ENCODE measurements at regions not wholly inside any gene's neighbourhood (a gene's known extent, or its start where the extent isn't known, plus 50 kb on each side); places are given as distances from the start of the nearest gene placed in this dataset.

DNA sequence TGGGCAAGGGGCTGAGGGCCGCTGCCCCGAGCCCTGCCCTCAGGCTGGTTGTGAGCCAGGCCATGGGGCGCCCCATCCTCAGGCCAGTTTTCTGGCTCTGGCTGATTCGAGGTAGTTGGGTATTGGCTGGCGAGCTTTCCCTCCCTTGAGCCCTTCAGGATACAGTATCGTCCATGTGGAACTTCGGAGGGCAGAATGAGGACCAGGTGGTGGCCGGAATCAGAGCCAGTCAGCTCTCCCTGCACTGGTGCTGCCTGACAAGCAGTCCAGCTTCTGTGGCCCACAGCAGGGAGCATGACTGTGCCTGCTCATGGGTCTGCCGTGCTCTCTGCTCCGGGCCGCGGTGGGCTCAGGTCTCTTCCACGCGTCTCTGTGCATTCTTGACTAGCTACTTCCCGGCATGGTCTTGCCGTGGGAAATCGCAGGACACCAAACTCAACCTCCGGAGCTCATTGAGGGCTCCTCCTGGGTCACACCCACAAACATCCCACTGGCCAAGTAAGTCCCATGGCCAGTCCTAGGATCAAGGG is 1289.3 kb downstream of the BRD1 start:
- no peaks in the 10 kb centered on the region for H3K36me3 ChIP-seq (ENCODE audit: low read depth)
- H3K4me3 ChIP-seq: no peak overlapping the region
- 47 to 54% methylated on average over 18 of the region's 18 CpGs for WGBS, 2 experiments (ENCODE audit: low coverage in 1 of 2, low lambda C conversion rate in 2 of 2, missing lambda C conversion rate in 2 of 2)
- no peaks in the 10 kb centered on the region for H3K4me1 ChIP-seq (ENCODE audit: insufficient read depth)
- H3K9me2 ChIP-seq (ENCODE audit: insufficient read depth): no peaks in the 10 kb centered on the region
- in situ Hi-C loops (cut with MboI): no loop called here
- no peaks in the 10 kb centered on the region for H3K9me3 ChIP-seq (ENCODE audit: low read depth)
- 0 out of 2 replicates have a peak, but pooled peaks cover 3% of the 10 kb centered on the region for H3K27me3 ChIP-seq (replicated peaks; ENCODE audit: insufficient read depth)
- DNase-seq: no peak
- H4K20me1 ChIP-seq (ENCODE audit: insufficient read depth): no peaks in the 10 kb centered on the region
- H3K27ac ChIP-seq: no peak overlapping the region
- no peak overlapping the region for H2AFZ ChIP-seq
- no peaks in the 10 kb centered on the region for H3K79me2 ChIP-seq (ENCODE audit: insufficient read depth)
- H3K9ac ChIP-seq: no peak overlapping the region
- H3F3A ChIP-seq (ENCODE audit: insufficient read depth): no peaks in the 10 kb centered on the region
- TF ChIP-seq EZH2phosphoT487 (IDR thresholded peaks at IDR 0.05; ENCODE audit: insufficient read depth, low read depth): no peak
- TF ChIP-seq EZH2 (IDR thresholded peaks at IDR 0.05; ENCODE audit: insufficient read depth, poor library complexity, severe bottlenecking): no peak
- no peak overlapping the region for H3K4me2 ChIP-seq (ENCODE audit: unreplicated experiment)

DNA sequence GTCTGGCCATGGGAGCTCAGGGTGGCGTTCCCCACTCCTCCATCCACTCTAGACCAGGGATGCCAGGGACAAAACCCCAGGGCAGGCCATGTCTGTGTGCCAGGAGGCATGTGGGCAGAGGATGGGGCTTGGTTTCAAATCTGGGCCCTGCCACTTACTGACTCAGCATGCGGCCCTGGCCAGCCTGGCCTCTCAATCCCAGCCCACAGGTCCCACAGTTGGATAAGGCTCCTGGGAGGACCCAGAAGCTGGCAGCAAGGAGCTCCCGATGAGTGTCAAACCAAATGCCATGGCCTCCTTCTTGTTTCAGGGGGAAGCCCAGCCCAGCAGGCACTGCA is 1290.4 kb downstream of the BRD1 start:
- Histone ChIP-seq H3K9ac (no peak overlapping the region), H3F3A (ENCODE audit: insufficient read depth) (no peaks in the 10 kb centered on the region), H3K4me3 (no peak overlapping the region), H4K20me1 (ENCODE audit: insufficient read depth) (no peaks in the 10 kb centered on the region), H3K36me3 (ENCODE audit: low read depth) (no peaks in the 10 kb centered on the region), H2AFZ (no peak overlapping the region), H3K9me3 (ENCODE audit: low read depth) (no peaks in the 10 kb centered on the region), H3K4me2 (ENCODE audit: unreplicated experiment) (no peak overlapping the region), H3K9me2 (ENCODE audit: insufficient read depth) (no peaks in the 10 kb centered on the region), H3K27me3 (replicated peaks; ENCODE audit: insufficient read depth) (0 out of 2 replicates have a peak, but pooled peaks cover 3% of the 10 kb centered on the region), H3K79me2 (ENCODE audit: insufficient read depth) (no peaks in the 10 kb centered on the region), H3K4me1 (ENCODE audit: insufficient read depth) (no peaks in the 10 kb centered on the region), H3K27ac (no peak overlapping the region)
- 31 to 43% methylated on average over 3 of the region's 3 CpGs for WGBS, 2 experiments (ENCODE audit: low coverage in 1 of 2, low lambda C conversion rate in 2 of 2, missing lambda C conversion rate in 2 of 2)
- DNase-seq: no peak
- TF ChIP-seq EZH2 (IDR thresholded peaks at IDR 0.05; ENCODE audit: insufficient read depth, poor library complexity, severe bottlenecking): no peak
- TF ChIP-seq EZH2phosphoT487 (IDR thresholded peaks at IDR 0.05; ENCODE audit: insufficient read depth, low read depth): no peak
- in situ Hi-C loops (cut with MboI): no loop called here

DNA sequence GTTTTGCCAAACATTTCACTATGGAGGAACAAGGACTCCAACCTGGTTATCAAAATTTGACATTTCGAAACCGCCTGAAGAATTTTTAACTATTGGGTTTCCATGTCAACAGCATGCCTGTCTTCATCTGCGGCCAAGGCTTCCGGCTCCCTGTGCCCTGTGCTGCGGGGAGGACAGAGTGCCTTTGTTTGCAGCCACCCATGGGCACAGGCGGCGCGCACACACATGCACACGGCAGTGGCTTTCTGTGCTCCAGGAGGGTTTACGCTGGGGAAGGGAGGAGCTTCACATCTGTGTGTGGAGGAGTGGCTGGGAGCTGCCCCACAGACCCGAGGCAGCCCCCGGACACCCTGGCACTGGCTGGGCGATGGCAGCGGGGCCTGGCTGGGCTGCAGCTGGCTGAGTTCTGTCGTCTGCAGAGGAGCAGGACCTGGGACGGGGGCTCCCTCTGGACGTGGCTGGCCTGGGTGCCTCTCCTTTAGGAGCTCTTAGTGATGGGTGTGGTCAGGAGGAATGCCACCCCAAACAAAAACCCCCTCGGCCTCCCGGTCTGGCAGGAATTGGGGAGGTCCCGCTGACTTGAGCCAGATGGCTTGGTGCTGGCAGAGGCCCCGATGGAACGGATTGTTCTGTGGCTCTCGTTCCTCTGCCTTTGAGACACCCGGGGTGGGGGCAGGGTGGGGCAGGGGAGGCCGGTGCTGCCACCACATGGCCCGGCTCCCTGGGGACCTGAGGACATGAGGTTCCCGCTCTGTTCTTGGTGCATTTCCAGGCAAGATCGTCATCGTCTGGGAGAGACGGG is 1290.9 kb downstream of the BRD1 start:
- Histone ChIP-seq H4K20me1 (ENCODE audit: insufficient read depth) (no peaks in the 10 kb centered on the region), H3K79me2 (ENCODE audit: insufficient read depth) (no peaks in the 10 kb centered on the region), H3K4me3 (no peak overlapping the region), H3K9me2 (ENCODE audit: insufficient read depth) (no peaks in the 10 kb centered on the region), H3F3A (ENCODE audit: insufficient read depth) (no peaks in the 10 kb centered on the region), H3K9ac (no peak overlapping the region), H3K9me3 (ENCODE audit: low read depth) (no peaks in the 10 kb centered on the region), H3K4me1 (ENCODE audit: insufficient read depth) (no peaks in the 10 kb centered on the region), H3K27me3 (replicated peaks; ENCODE audit: insufficient read depth) (0 out of 2 replicates have a peak, but pooled peaks cover 3% of the 10 kb centered on the region), H3K4me2 (ENCODE audit: unreplicated experiment) (no peak overlapping the region), H3K27ac (no peak overlapping the region), H3K36me3 (ENCODE audit: low read depth) (no peaks in the 10 kb centered on the region), H2AFZ (no peak overlapping the region)
- DNase-seq: peak; percentile 9
- TF ChIP-seq EZH2phosphoT487 (IDR thresholded peaks at IDR 0.05; ENCODE audit: insufficient read depth, low read depth) (no peak), EZH2 (IDR thresholded peaks at IDR 0.05; ENCODE audit: insufficient read depth, poor library complexity, severe bottlenecking) (no peak)
- in situ Hi-C loops (cut with MboI): no loop called here
- 3 to 4% methylated on average over 26 to 30 of the region's 30 CpGs for WGBS, 2 experiments (ENCODE audit: low coverage in 1 of 2, low lambda C conversion rate in 2 of 2, missing lambda C conversion rate in 2 of 2)

DNA sequence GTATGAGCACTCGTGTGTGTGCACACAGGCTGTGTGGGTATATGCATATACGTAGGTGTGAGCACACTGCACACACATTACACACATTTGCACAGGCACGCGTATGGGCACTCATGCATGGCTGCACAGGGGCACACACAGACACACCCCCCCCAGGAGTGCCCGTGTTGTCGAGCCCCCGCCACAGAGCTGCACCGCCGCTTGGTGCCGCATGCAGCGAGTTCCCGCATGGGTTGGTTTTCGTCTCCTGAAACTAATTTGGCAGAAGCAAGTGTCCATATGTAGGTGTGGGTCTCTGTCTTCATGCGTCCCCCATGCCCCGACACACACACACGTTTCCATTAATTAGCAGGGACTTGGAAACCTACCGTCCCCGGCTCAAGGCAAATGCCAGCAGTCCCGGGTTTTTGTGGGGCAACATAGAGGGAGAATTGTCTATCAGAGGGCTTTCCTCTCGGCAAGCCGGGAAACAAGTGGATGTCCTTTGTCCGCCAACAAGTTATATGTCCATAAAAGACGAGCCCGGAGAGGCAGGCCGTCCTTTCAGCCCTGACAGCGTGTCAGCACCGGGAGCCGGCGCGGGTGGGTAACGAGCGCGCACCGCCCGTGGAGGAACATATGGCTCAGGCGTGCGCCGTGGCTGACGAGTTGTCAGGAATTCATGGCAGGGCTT is 1291.7 kb downstream of the BRD1 start:
- TF ChIP-seq EZH2phosphoT487 (IDR thresholded peaks at IDR 0.05; ENCODE audit: insufficient read depth, low read depth) (no peak), EZH2 (IDR thresholded peaks at IDR 0.05; ENCODE audit: insufficient read depth, poor library complexity, severe bottlenecking) (no peak)
- Histone ChIP-seq H3K27ac (no peak overlapping the region), H3K9me3 (ENCODE audit: low read depth) (no peaks in the 10 kb centered on the region), H2AFZ (no peak overlapping the region), H3K4me3 (no peak overlapping the region), H3K4me2 (ENCODE audit: unreplicated experiment) (no peak overlapping the region), H3K4me1 (ENCODE audit: insufficient read depth) (no peaks in the 10 kb centered on the region), H3K36me3 (ENCODE audit: low read depth) (no peaks in the 10 kb centered on the region), H3F3A (ENCODE audit: insufficient read depth) (no peaks in the 10 kb centered on the region), H3K9me2 (ENCODE audit: insufficient read depth) (no peaks in the 10 kb centered on the region), H3K27me3 (replicated peaks; ENCODE audit: insufficient read depth) (0 out of 2 replicates have a peak, but pooled peaks cover 3% of the 10 kb centered on the region), H3K79me2 (ENCODE audit: insufficient read depth) (no peaks in the 10 kb centered on the region), H4K20me1 (ENCODE audit: insufficient read depth) (no peaks in the 10 kb centered on the region), H3K9ac (no peak overlapping the region)
- in situ Hi-C loops (cut with MboI): no loop called here
- WGBS, 2 experiments (ENCODE audit: low coverage in 1 of 2, low lambda C conversion rate in 2 of 2, missing lambda C conversion rate in 2 of 2): 21 to 22% methylated on average over 38 to 39 of the region's 39 CpGs
- DNase-seq: peak; percentile 24
